Glutamatergic neuron (in vitro differentiated cells): ENCODE measurements at regions not wholly inside any gene's neighbourhood (a gene's known extent, or its start where the extent isn't known, plus 50 kb on each side); places are given as distances from the start of the nearest gene placed in this dataset.

Source experiments
- DNase-seq: peaks from one replicate; pipeline ENCODE4 v3.0.0; 2022
- H3K27ac Mint-ChIP-seq: one replicate; pipeline ENCODE4 v1.8.0; 2020; ENCODE audit warnings: mild to moderate bottlenecking, mixed read lengths, inconsistent platforms; ENCODE audit not compliant: unreplicated experiment
- H3K27me3 Mint-ChIP-seq: one replicate; pipeline ENCODE4 v1.8.0; 2020; ENCODE audit warnings: mild to moderate bottlenecking, moderate library complexity, mixed read lengths, inconsistent platforms; ENCODE audit not compliant: unreplicated experiment
- H3K36me3 Mint-ChIP-seq: one replicate; pipeline ENCODE4 v1.8.0; 2020; ENCODE audit warnings: mild to moderate bottlenecking, mixed read lengths, inconsistent platforms; ENCODE audit not compliant: unreplicated experiment
- H3K4me1 Mint-ChIP-seq: one replicate; pipeline ENCODE4 v1.8.0; 2020; ENCODE audit warnings: mild to moderate bottlenecking, low read depth, mixed read lengths, inconsistent platforms; ENCODE audit not compliant: unreplicated experiment
- H3K4me3 Mint-ChIP-seq: one replicate; pipeline ENCODE4 v1.8.0; 2020; ENCODE audit warnings: mild to moderate bottlenecking, mixed read lengths, inconsistent platforms; ENCODE audit not compliant: unreplicated experiment
- H3K9me3 Mint-ChIP-seq: one replicate; pipeline ENCODE4 v1.8.0; 2020; ENCODE audit warnings: mild to moderate bottlenecking, moderate library complexity, mixed read lengths, inconsistent platforms; ENCODE audit not compliant: unreplicated experiment
- TF ChIP-seq, protein P1 (sequence below): fragments of 200-600 bp; sonication (generic); IDR thresholded peaks from one replicate; pipeline ENCODE4 v1.5.0; 2021; ENCODE audit not compliant: partially characterized antibody, unreplicated experiment

DNA sequence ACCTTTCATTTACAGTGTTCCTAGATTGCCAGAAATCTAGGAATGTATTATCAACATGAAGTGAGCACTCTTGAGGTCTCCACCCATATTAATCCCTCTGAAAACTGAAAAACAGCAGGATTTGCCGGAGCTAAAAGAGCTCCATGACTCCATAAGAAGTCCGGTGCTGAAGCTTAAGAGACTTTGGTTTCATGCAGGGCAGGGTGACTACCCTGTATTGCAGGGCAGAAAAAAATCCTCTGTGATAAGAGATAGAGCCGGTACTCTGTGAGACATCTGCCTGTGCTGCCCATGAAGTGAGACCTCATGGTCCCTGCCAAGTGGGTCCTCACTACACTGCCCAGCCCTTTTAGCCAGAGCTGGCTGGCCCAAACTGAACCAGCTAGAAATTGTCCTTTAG, 127.2 kb upstream of the NPY2R start:
- no peaks in the 10 kb centered on the region for H3K9me3 Mint-ChIP-seq
- no peak overlapping the region for H3K27ac Mint-ChIP-seq
- H3K4me1 Mint-ChIP-seq = no peaks in the 10 kb centered on the region
- H3K27me3 Mint-ChIP-seq = no peaks in the 10 kb centered on the region
- H3K4me3 Mint-ChIP-seq = no peak overlapping the region
- TF ChIP-seq, protein P1, sequence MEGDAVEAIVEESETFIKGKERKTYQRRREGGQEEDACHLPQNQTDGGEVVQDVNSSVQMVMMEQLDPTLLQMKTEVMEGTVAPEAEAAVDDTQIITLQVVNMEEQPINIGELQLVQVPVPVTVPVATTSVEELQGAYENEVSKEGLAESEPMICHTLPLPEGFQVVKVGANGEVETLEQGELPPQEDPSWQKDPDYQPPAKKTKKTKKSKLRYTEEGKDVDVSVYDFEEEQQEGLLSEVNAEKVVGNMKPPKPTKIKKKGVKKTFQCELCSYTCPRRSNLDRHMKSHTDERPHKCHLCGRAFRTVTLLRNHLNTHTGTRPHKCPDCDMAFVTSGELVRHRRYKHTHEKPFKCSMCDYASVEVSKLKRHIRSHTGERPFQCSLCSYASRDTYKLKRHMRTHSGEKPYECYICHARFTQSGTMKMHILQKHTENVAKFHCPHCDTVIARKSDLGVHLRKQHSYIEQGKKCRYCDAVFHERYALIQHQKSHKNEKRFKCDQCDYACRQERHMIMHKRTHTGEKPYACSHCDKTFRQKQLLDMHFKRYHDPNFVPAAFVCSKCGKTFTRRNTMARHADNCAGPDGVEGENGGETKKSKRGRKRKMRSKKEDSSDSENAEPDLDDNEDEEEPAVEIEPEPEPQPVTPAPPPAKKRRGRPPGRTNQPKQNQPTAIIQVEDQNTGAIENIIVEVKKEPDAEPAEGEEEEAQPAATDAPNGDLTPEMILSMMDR = no peak
- DNase-seq = no peak
- no peaks in the 10 kb centered on the region for H3K36me3 Mint-ChIP-seq

DNA sequence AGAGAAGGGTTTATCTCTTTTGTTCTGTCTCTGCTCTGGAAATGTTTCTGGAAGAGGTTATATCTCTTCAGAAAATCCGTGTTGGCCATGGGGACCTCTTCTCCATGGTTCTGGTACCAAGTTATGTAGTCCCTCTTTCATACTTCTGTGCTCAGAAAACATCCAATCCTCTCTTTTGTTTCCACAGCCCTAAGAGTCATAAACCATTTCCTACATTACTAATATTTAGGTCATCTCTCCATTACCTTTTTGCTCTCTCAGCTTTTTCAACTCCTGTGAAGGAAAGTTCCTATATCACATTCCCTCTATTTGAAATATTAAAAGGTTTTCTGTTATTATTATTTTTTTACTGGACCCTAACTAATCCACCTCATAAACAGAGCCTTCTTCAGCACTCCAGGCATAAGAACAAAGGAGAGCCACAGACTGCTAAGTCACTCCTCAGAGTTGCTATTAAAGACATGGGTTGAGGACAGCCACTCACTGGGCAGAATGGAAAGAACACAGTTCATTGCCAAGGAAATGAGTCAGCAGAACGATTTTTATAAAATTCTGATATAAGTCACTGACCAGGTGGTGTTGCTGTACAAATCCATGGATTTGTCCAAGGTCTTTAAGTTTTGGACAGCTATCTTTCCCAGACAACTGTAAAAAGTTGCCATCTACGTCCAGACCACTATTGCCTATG, 122.4 kb upstream of the NPY2R start:
- Mint-ChIP-seq H3K4me1 (no peaks in the 10 kb centered on the region), H3K9me3 (no peaks in the 10 kb centered on the region), H3K36me3 (no peaks in the 10 kb centered on the region), H3K27me3 (no peaks in the 10 kb centered on the region), H3K4me3 (no peak overlapping the region), H3K27ac (no peak overlapping the region)
- no peak for DNase-seq
- TF ChIP-seq, protein P1 = no peak

DNA sequence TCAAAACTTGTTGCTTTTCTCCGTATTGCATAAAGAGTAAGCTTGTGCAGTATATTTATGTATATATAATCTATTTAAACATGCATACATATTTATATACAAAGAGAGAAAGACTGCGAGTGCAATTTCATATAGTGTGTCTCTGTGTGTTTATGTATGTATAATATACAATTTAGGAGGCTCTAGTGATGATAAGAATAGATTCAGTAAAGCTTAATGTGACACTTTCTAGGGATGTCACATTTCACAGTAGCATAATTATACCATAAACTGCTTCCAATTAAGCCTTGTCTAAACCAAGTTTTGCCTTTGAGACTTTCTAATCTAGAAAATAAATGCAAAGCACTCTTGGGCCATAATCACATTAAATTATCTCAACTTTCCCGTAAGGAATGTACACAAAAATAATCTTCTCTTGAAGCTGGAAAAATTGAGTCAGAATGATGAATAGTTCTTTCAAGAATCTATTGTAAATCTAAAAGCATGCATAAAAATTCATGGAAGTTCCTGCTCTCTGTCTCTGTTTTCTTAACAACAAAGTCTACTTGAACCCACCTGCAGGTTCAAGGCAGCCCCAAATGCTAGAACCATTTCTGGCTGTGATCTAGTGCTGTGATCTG, 114.1 kb upstream of the NPY2R start:
- Mint-ChIP-seq H3K36me3 (no peaks in the 10 kb centered on the region), H3K27ac (no peak overlapping the region), H3K9me3 (no peaks in the 10 kb centered on the region), H3K27me3 (peaks cover 1% of the 10 kb centered on the region), H3K4me1 (no peaks in the 10 kb centered on the region), H3K4me3 (no peak overlapping the region)
- TF ChIP-seq, protein P1 = no peak
- no peak for DNase-seq

DNA sequence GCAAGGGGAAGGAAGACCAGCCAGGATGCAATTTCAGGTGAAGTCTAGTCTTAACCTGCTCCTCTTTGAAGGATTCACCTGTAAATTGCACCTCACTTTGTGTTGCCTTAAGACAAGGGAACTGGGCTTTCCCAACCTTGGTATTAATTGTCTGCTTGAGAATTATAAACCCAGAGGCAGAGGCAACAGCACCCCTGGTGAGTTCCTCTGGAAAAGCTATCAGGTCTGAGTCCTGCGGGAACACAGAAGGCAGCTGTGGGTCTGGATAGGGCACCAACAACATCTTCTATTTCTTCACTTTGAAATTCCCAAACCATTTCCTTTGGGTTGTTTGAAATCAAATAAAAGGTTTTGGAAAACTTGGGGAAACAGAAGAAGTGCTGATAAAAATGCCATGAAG, 109.2 kb upstream of the NPY2R start:
- Mint-ChIP-seq H3K9me3 (no peaks in the 10 kb centered on the region), H3K27ac (no peak overlapping the region), H3K36me3 (no peaks in the 10 kb centered on the region), H3K4me1 (no peaks in the 10 kb centered on the region), H3K27me3 (no peaks in the 10 kb centered on the region), H3K4me3 (no peak overlapping the region)
- TF ChIP-seq, protein P1 = no peak
- no peak for DNase-seq

DNA sequence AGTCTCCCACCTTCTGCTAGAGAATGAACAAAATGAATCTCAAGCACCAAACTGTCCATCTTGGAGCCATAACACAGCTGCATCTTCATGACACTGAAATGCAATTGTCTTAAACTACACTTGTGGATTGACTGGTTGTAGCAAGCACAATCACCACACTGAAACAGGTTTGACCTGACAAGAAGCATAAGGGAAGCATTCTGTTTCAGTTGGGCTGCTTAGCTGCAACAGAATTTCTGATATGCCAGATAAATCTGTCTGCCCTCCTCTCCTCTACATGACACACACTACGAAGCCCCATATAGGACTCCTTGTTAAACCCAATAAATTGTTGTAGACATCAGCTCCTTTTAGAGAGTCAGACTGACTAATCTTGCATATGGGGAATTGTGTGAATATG, 101.8 kb upstream of the NPY2R start:
- Mint-ChIP-seq H3K36me3 (no peaks in the 10 kb centered on the region), H3K4me3 (no peak overlapping the region), H3K4me1 (no peaks in the 10 kb centered on the region), H3K27me3 (peaks cover 1% of the 10 kb centered on the region), H3K27ac (no peak overlapping the region), H3K9me3 (no peaks in the 10 kb centered on the region)
- no peak for DNase-seq
- TF ChIP-seq, protein P1 = no peak
